Nucleus accumbens (tissue), 56 donors: ENCODE measurements at regions not wholly inside any gene's neighbourhood (a gene's known extent, or its start where the extent isn't known, plus 50 kb on each side); places are given as distances from the start of the nearest gene placed in this dataset.

ENCODE experiments used
- DNase-seq, 56 donors: peaks; one replicate each; lab custom pipeline; 2025; lab: John Stamatoyannopoulos, UW

GRCh38 chr11:107157146-107157808, 139.0 kb upstream of the GUCY1A2 start:
- DNase-seq = no peak

- DNase-seq = no peak
Observed at GRCh38 chr11:107151579-107151978, 133.3 kb upstream of the GUCY1A2 start.

DNA sequence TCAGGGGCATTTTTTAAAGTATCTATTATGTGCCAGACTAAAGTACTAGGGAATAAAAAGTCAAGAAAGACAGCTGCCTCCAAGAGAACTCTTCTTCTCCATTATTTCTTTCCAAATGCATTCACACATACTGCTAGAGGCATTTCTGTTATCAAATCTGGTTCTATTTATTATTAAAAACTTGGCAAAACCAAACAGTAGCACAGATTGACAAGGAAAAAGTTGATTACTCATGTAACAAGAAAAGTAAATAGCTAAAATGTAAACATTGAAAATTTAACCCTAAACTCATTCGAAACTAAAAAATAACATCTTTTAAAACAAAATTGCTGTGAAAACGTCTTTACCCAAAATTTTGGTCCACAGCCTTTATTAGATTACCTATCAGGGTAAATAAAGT, 132.9 kb upstream of the GUCY1A2 start:
- DNase-seq = no peak

DNA sequence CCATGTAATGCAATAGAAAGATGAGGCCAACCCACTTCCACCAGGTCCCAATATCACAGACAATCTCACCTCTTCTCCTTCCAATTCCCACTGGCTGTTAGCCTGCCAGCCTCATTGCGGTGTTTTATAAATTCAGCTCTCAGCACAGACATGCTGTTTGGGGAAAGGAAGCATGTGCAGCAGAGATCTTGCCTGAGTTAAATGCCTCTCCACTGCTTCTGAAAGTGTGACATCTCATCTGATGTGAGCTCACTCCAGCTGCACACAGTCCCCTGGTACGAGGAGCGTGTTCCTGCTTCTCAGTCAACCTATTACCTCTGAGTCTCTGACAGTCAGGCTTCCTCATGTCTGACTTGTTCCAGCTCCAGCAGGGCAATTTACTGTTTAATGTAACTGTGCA, 122.7 kb upstream of the GUCY1A2 start:
- no peak for DNase-seq

DNA sequence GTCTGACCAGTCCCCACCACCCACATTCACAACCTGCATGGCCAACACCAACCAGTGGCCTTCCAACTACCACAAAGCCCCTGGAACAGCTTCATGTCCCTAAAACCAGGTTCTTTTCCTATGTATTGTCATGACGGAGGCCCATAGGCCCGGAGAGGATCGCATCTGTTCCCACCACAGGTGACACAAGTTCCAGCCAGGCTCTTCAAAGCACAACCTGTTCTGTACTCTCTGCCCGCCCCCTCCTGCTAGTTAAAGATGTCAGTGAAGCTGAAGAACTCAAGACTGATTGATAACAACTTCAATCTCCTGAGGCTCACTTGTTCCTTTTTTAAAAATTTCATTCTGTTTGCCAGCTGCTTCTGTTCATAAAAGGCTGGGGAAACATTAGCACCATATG, 121.1 kb upstream of the GUCY1A2 start:
- peak in 1 of 56 donors; percentile 1 for DNase-seq

DNA sequence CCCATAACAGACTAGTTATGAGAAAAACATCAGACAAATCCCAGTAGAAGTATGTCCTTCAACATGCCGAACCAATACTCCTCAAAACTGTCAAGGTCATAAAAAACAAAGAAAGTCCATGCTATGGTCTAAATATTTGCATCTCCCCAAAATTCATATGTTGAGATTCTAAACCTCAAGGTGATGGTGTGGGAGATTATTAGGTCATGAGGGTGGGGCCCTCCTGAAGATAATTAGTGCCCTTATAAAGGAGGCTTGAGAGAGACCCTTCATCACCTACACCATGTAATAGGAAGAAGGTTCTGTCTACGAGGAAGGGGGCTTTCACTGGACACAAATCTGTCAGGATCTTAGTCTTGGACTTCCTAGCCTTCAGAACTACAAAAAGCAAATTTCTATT, 118.6 kb upstream of the GUCY1A2 start:
- no peak for DNase-seq

DNA sequence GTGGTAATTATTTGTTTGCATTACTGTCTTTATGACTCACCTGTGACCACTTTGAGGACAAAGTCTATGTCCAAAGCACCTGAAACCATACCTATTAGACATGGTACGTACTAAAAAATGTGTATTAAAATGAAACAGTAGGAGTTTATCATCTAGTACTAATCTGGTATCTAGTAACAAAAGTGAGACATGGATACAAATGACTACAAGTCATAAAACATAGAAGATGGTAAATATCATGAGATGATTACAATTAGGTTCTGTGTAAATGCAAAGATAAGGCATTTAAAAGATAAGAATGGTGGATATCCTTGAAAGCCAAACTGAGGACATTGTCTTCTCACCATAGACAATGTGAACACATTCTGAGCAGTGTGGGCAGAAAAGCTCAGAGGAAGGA, 113.5 kb upstream of the GUCY1A2 start:
- no peak for DNase-seq

DNA sequence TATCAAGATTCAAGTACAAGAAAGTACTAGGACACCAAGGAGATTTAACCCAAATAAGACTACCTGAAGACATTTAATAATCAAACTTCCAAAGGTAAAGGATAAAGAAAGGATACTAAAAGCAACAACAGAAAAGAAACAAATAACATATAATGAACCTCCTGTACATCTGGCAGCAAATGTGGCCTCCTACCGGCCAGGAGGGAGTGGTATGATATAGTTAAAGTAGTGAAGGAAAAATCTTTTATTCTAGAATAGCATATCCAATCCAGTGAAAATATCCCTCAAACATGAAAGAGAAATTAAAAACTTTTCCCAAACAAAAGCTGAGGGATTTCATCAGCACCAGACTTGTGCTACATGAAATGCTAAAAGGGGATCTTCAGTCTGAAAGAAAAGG, 104.7 kb upstream of the GUCY1A2 start:
- DNase-seq = no peak

- no peak for DNase-seq
Observed at GRCh38 chr11:107118025-107118720, 99.9 kb upstream of the GUCY1A2 start.

- DNase-seq = no peak
Observed at GRCh38 chr11:107116358-107116757, 98.1 kb upstream of the GUCY1A2 start.

DNA sequence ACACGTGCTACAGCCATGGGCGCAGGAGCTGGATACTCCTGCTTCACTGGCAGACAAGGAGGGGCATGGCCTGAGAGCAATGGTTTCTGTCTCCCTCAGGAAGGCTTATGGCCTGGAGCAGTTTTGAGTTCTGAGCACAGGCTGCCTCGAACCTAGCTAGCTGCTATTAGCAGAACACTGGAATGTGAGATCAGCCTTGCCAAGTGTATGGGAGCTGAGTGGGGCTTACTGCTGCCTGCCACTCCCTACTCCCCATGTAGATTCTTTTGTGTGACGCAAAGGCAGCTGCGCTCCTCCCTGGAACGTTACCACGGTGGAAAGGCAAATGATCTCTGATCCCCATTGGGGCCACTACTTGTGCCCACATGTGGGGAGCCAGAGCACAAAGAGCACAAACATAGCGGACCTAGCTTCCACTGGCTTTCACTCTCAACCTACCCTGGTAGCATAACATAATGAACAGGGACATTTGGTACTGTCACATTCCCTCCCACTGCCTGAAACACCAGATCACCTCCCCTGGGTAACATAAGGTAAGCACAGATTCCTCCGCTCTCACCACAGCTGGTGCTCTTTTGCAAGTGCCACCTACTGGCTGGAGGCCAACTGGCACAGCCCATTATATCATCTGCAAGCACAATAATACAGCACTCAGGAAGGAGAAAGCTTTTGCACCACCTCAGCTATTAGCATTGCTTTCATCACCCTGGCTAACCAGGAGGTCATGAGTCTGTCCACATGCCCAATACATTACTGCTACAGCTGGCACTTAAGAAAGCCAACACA, 84.6 kb upstream of the GUCY1A2 start:
- no peak for DNase-seq

DNA sequence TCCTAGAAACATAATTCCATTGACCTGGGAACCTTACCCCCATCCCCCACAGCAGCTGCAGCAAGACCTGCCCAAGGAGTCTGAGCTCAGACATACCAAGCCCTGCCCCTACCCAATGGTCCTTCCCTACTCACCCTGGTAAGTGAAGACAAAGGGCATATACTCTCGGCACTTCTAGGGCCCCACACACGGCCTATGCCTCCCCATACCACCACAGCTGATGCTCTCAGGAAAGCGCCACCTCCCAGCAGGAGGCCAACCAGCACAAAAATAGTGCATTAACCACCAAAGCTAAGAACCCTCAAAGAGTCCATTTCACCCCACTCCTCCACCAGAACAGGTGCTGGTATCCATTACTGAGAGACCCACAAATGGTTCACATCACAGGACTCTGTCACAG, 74.4 kb upstream of the GUCY1A2 start:
- DNase-seq = no peak

GRCh38 chr11:107078375-107078774, 60.1 kb upstream of the GUCY1A2 start:
- DNase-seq = no peak

DNA sequence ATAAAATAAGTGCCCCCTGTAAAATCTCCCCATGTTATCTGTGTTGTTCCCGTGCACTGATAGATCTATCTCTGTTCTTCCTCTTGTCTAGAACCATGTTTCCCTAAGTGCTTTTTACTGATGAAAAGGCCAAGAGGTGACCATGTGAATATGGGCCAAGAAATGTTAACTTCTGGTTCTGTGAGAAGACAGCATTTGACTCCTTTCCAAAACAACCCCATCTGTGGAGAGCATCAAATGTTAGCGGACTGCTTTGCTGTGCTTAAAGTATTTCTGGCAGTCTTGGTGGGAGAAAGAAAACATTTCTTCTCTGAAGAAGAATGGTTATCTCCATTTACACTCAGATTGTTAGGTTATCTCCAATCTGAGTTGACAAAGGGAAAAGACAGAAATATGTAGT, 58.6 kb upstream of the GUCY1A2 start:
- no peak for DNase-seq

GRCh38 chr11:107071129-107071528, 52.9 kb upstream of the GUCY1A2 start:
- DNase-seq = no peak
